Mesenchymal stem cell (in vitro differentiated cells and primary cell): ENCODE measurements at regions not wholly inside any gene's neighbourhood (a gene's known extent, or its start where the extent isn't known, plus 50 kb on each side); places are given as distances from the start of the nearest gene placed in this dataset.
"Not testable (repeated sequence)": the region's sequence is repeated elsewhere in the genome, so short reads cannot be mapped to it uniquely, and the experiment has no call there.

Experiments used
- DNase-seq: peaks from one replicate; pipeline ENCODE4 v3.0.0-alpha.2; 2013
- H2AFZ ChIP-seq: one replicate; pipeline ENCODE4 v1.6.1; 2013; ENCODE audit warnings: low read depth, mild to moderate bottlenecking, control low read depth, inconsistent platforms, low read length, moderate library complexity
- H2AK5ac ChIP-seq: 2 replicates; pipeline ENCODE4 v1.6.1; 2013; ENCODE audit warnings: low read length, moderate library complexity, mild to moderate bottlenecking, inconsistent platforms; ENCODE audit not compliant: severe bottlenecking
- H2BK120ac ChIP-seq: one replicate; pipeline ENCODE4 v1.6.1; 2013; ENCODE audit warnings: low read depth, mild to moderate bottlenecking, inconsistent platforms, low read length, moderate library complexity
- H2BK12ac ChIP-seq, 2 experiments: one replicate each; pipeline ENCODE4 v1.6.1; 2013; ENCODE audit warnings: inconsistent platforms in 2 of 2, low read length in 2 of 2, mild to moderate bottlenecking in 2 of 2, moderate library complexity in 2 of 2, control low read depth in 1 of 2
- H2BK15ac ChIP-seq: one replicate; pipeline ENCODE4 v1.6.1; 2013; ENCODE audit warnings: mild to moderate bottlenecking, low read depth, inconsistent platforms; ENCODE audit not compliant: poor library complexity, severe bottlenecking
- H2BK5ac ChIP-seq: 2 replicates; pipeline ENCODE4 v1.6.1; 2013; ENCODE audit warnings: low read depth, mild to moderate bottlenecking, low read length, control low read depth, inconsistent platforms; ENCODE audit not compliant: poor library complexity, severe bottlenecking
- H3K14ac ChIP-seq, 2 experiments: one replicate each; pipeline ENCODE4 v1.6.1; 2013; ENCODE audit warnings: inconsistent platforms in 2 of 2, low read length in 2 of 2, control low read depth in 1 of 2, mild to moderate bottlenecking in 1 of 2, moderate library complexity in 1 of 2
- H3K18ac ChIP-seq, 2 experiments: one replicate each; pipeline ENCODE4 v1.6.1; 2013; ENCODE audit warnings: inconsistent platforms in 2 of 2, low read length in 2 of 2, control low read depth in 1 of 2, low read depth in 1 of 2, mild to moderate bottlenecking in 1 of 2
- H3K23ac ChIP-seq, 2 experiments: one replicate each; pipeline ENCODE4 v1.6.1; 2013; ENCODE audit warnings: inconsistent platforms in 2 of 2, low read length in 2 of 2, mild to moderate bottlenecking in 2 of 2, moderate library complexity in 2 of 2, control low read depth in 1 of 2
- H3K27ac ChIP-seq: 2 replicates; pipeline ENCODE4 v1.5.1; 2013; ENCODE audit warnings: mild to moderate bottlenecking, moderate library complexity, low read length, control low read depth, inconsistent platforms; ENCODE audit not compliant: poor library complexity, severe bottlenecking
- H3K27me3 ChIP-seq, 2 experiments: 2 replicates each; pipeline versions ENCODE4 v1.6.1 to v1.7.0; 2013; ENCODE audit warnings: low read length in 2 of 2, mild to moderate bottlenecking in 2 of 2, moderate library complexity in 2 of 2, control low read depth in 1 of 2, inconsistent platforms in 1 of 2; ENCODE audit not compliant: control insufficient read depth in 1 of 2, insufficient read depth in 1 of 2
- H3K36me3 ChIP-seq, 2 experiments: 2 replicates each; pipeline versions ENCODE4 v1.6.1 to v1.7.0; 2013; ENCODE audit warnings: low read length in 2 of 2, control low read depth in 1 of 2, inconsistent platforms in 1 of 2, low read depth in 1 of 2, mild to moderate bottlenecking in 1 of 2; ENCODE audit not compliant: insufficient read depth in 2 of 2, control insufficient read depth in 1 of 2
- H3K4ac ChIP-seq, 2 experiments: one replicate each; pipeline ENCODE4 v1.6.1; 2013; ENCODE audit warnings: inconsistent platforms in 2 of 2, low read length in 2 of 2, mild to moderate bottlenecking in 2 of 2, moderate library complexity in 2 of 2, control low read depth in 1 of 2, low read depth in 1 of 2
- H3K4me1 ChIP-seq: 2 replicates; pipeline ENCODE4 v1.6.1; 2013; ENCODE audit warnings: low read depth, low read length, control low read depth; ENCODE audit not compliant: control insufficient read depth, insufficient read depth
- H3K4me2 ChIP-seq: 2 replicates; pipeline ENCODE4 v1.6.1; 2013; ENCODE audit warnings: low read length, mild to moderate bottlenecking, inconsistent platforms; ENCODE audit not compliant: poor library complexity, severe bottlenecking
- H3K4me3 ChIP-seq, 2 experiments: 2 replicates each; pipeline versions ENCODE4 v1.5.1 to v1.7.0; 2013; ENCODE audit warnings: low read length in 2 of 2, mild to moderate bottlenecking in 2 of 2, control low read depth in 1 of 2, low read depth in 1 of 2; ENCODE audit not compliant: insufficient read depth in 1 of 2
- H3K79me1 ChIP-seq: replicated peaks from 2 replicates; pipeline ENCODE4 v1.6.1; 2013; ENCODE audit warnings: mild to moderate bottlenecking, control low read depth, low read length, inconsistent platforms; ENCODE audit not compliant: poor library complexity, severe bottlenecking
- H3K9ac ChIP-seq: 2 replicates; pipeline ENCODE4 v1.7.0; 2013; ENCODE audit warnings: mild to moderate bottlenecking, low read length, moderate library complexity
- H3K9me3 ChIP-seq: 2 replicates; pipeline ENCODE4 v1.7.0; 2013; ENCODE audit warnings: mild to moderate bottlenecking, low read length; ENCODE audit not compliant: control insufficient read depth
- H4K8ac ChIP-seq: one replicate; pipeline ENCODE4 v1.6.1; 2013; ENCODE audit warnings: inconsistent platforms, mild to moderate bottlenecking, low read length, moderate library complexity
- H4K91ac ChIP-seq: one replicate; pipeline ENCODE4 v1.6.1; 2013; ENCODE audit warnings: mild to moderate bottlenecking, low read length, inconsistent platforms
- WGBS: methylation state at CpG from one replicate; pipeline ENCODE4 v1.1.7; 2013; ENCODE audit warnings: mixed read lengths; 5-methylcytosine and 5-hydroxymethylcytosine counted together

GRCh38 chr22:11620921-11621762 is 3906.8 kb upstream of the OR11H1 start:
- not testable (repeated sequence) for H3K36me3 ChIP-seq, H3K27me3 ChIP-seq, H2BK120ac ChIP-seq, H3K4ac ChIP-seq, H2BK12ac ChIP-seq, H3K4me1 ChIP-seq, H4K91ac ChIP-seq, H2BK5ac ChIP-seq, H2AK5ac ChIP-seq, H3K18ac ChIP-seq, DNase-seq, H2BK15ac ChIP-seq, H3K14ac ChIP-seq, H4K8ac ChIP-seq, H3K27ac ChIP-seq, H3K4me2 ChIP-seq, H3K79me1 ChIP-seq, H3K4me3 ChIP-seq, H2AFZ ChIP-seq, H3K23ac ChIP-seq, H3K9ac ChIP-seq
- peaks cover 25% of the 10 kb centered on the region for H3K9me3 ChIP-seq
- WGBS = 75% methylated on average over 32 of the region's 32 CpGs

GRCh38 chr22:11622774-11623173 is 3905.2 kb upstream of the OR11H1 start:
- not testable (repeated sequence) for H2BK120ac ChIP-seq, H3K4me3 ChIP-seq, H3K14ac ChIP-seq, H2BK15ac ChIP-seq, H3K79me1 ChIP-seq, H3K9ac ChIP-seq, H2AK5ac ChIP-seq, H3K36me3 ChIP-seq, H3K27me3 ChIP-seq, DNase-seq, H3K23ac ChIP-seq, H4K8ac ChIP-seq, H2AFZ ChIP-seq, H2BK5ac ChIP-seq, H2BK12ac ChIP-seq, H4K91ac ChIP-seq, H3K18ac ChIP-seq, H3K4me2 ChIP-seq, H3K27ac ChIP-seq, H3K4ac ChIP-seq, H3K4me1 ChIP-seq
- H3K9me3 ChIP-seq = peaks cover 23% of the 10 kb centered on the region
- 83% methylated on average over 8 of the region's 9 CpGs for WGBS

GRCh38 chr22:11625711-11626421 is 3902.1 kb upstream of the OR11H1 start:
- H3K4me2 ChIP-seq, H3K18ac ChIP-seq, H3K4me1 ChIP-seq, H2BK5ac ChIP-seq, H3K27ac ChIP-seq, H4K91ac ChIP-seq, H3K23ac ChIP-seq, H3K27me3 ChIP-seq, H3K9ac ChIP-seq, H3K79me1 ChIP-seq, H3K4me3 ChIP-seq, DNase-seq, H3K36me3 ChIP-seq, H2AK5ac ChIP-seq, H3K9me3 ChIP-seq, H2AFZ ChIP-seq, H2BK120ac ChIP-seq, H2BK15ac ChIP-seq, H4K8ac ChIP-seq, H2BK12ac ChIP-seq, H3K4ac ChIP-seq, H3K14ac ChIP-seq: not testable (repeated sequence)
- WGBS = 82% methylated on average over 30 of the region's 30 CpGs

- no peaks in the 10 kb centered on the region for H3K27me3 ChIP-seq
- H3K27ac ChIP-seq = no peak overlapping the region
- peaks cover 0 to 3% of the 10 kb centered on the region in 2 experiments for H3K36me3 ChIP-seq
- no peak overlapping the region for H2AFZ ChIP-seq
- no peak overlapping the region for H3K4me3 ChIP-seq
- 92% methylated on average over 3 of the region's 3 CpGs for WGBS
- H3K9ac ChIP-seq = no peak overlapping the region
- no peak overlapping the region for H4K91ac ChIP-seq
- H2AK5ac ChIP-seq = no peak overlapping the region
- H2BK12ac ChIP-seq = no peak overlapping the region
- H3K4ac ChIP-seq = no peak overlapping the region
- no peak overlapping the region for H3K4me2 ChIP-seq
- no peak overlapping the region for H2BK15ac ChIP-seq
- H3K79me1 ChIP-seq = no peaks in the 10 kb centered on the region
- H3K18ac ChIP-seq = no peak overlapping the region
- DNase-seq = no peak
- no peak overlapping the region for H2BK5ac ChIP-seq
- H2BK120ac ChIP-seq = no peak overlapping the region
- H4K8ac ChIP-seq = no peak overlapping the region
- no peak overlapping the region for H3K23ac ChIP-seq
- peaks cover 10% of the 10 kb centered on the region for H3K9me3 ChIP-seq
- H3K14ac ChIP-seq = no peak overlapping the region
- H3K4me1 ChIP-seq = peaks cover 4% of the 10 kb centered on the region
These were observed 3901.6 kb upstream of the OR11H1 start for GRCh38 chr22:11626422-11626773.
